Mesenchymal stem cell (in vitro differentiated cells and primary cell): ENCODE measurements at regions not wholly inside any gene's neighbourhood (a gene's known extent, or its start where the extent isn't known, plus 50 kb on each side); places are given as distances from the start of the nearest gene placed in this dataset.

ENCODE experiments used
- DNase-seq: peaks from one replicate; pipeline ENCODE4 v3.0.0-alpha.2; 2013
- H2AFZ ChIP-seq: one replicate; pipeline ENCODE4 v1.6.1; 2013; ENCODE audit warnings: low read depth, mild to moderate bottlenecking, control low read depth, inconsistent platforms, low read length, moderate library complexity
- H2AK5ac ChIP-seq: 2 replicates; pipeline ENCODE4 v1.6.1; 2013; ENCODE audit warnings: low read length, moderate library complexity, mild to moderate bottlenecking, inconsistent platforms; ENCODE audit not compliant: severe bottlenecking
- H2BK120ac ChIP-seq: one replicate; pipeline ENCODE4 v1.6.1; 2013; ENCODE audit warnings: low read depth, mild to moderate bottlenecking, inconsistent platforms, low read length, moderate library complexity
- H2BK12ac ChIP-seq, 2 experiments: one replicate each; pipeline ENCODE4 v1.6.1; 2013; ENCODE audit warnings: inconsistent platforms in 2 of 2, low read length in 2 of 2, mild to moderate bottlenecking in 2 of 2, moderate library complexity in 2 of 2, control low read depth in 1 of 2
- H2BK15ac ChIP-seq: one replicate; pipeline ENCODE4 v1.6.1; 2013; ENCODE audit warnings: mild to moderate bottlenecking, low read depth, inconsistent platforms; ENCODE audit not compliant: poor library complexity, severe bottlenecking
- H2BK5ac ChIP-seq: 2 replicates; pipeline ENCODE4 v1.6.1; 2013; ENCODE audit warnings: low read depth, mild to moderate bottlenecking, low read length, control low read depth, inconsistent platforms; ENCODE audit not compliant: poor library complexity, severe bottlenecking
- H3K14ac ChIP-seq, 2 experiments: one replicate each; pipeline ENCODE4 v1.6.1; 2013; ENCODE audit warnings: inconsistent platforms in 2 of 2, low read length in 2 of 2, control low read depth in 1 of 2, mild to moderate bottlenecking in 1 of 2, moderate library complexity in 1 of 2
- H3K18ac ChIP-seq, 2 experiments: one replicate each; pipeline ENCODE4 v1.6.1; 2013; ENCODE audit warnings: inconsistent platforms in 2 of 2, low read length in 2 of 2, control low read depth in 1 of 2, low read depth in 1 of 2, mild to moderate bottlenecking in 1 of 2
- H3K23ac ChIP-seq, 2 experiments: one replicate each; pipeline ENCODE4 v1.6.1; 2013; ENCODE audit warnings: inconsistent platforms in 2 of 2, low read length in 2 of 2, mild to moderate bottlenecking in 2 of 2, moderate library complexity in 2 of 2, control low read depth in 1 of 2
- H3K27ac ChIP-seq: 2 replicates; pipeline ENCODE4 v1.5.1; 2013; ENCODE audit warnings: mild to moderate bottlenecking, moderate library complexity, low read length, control low read depth, inconsistent platforms; ENCODE audit not compliant: poor library complexity, severe bottlenecking
- H3K27me3 ChIP-seq, 2 experiments: 2 replicates each; pipeline versions ENCODE4 v1.6.1 to v1.7.0; 2013; ENCODE audit warnings: low read length in 2 of 2, mild to moderate bottlenecking in 2 of 2, moderate library complexity in 2 of 2, control low read depth in 1 of 2, inconsistent platforms in 1 of 2; ENCODE audit not compliant: control insufficient read depth in 1 of 2, insufficient read depth in 1 of 2
- H3K36me3 ChIP-seq, 2 experiments: 2 replicates each; pipeline versions ENCODE4 v1.6.1 to v1.7.0; 2013; ENCODE audit warnings: low read length in 2 of 2, control low read depth in 1 of 2, inconsistent platforms in 1 of 2, low read depth in 1 of 2, mild to moderate bottlenecking in 1 of 2; ENCODE audit not compliant: insufficient read depth in 2 of 2, control insufficient read depth in 1 of 2
- H3K4ac ChIP-seq, 2 experiments: one replicate each; pipeline ENCODE4 v1.6.1; 2013; ENCODE audit warnings: inconsistent platforms in 2 of 2, low read length in 2 of 2, mild to moderate bottlenecking in 2 of 2, moderate library complexity in 2 of 2, control low read depth in 1 of 2, low read depth in 1 of 2
- H3K4me1 ChIP-seq: 2 replicates; pipeline ENCODE4 v1.6.1; 2013; ENCODE audit warnings: low read depth, low read length, control low read depth; ENCODE audit not compliant: control insufficient read depth, insufficient read depth
- H3K4me2 ChIP-seq: 2 replicates; pipeline ENCODE4 v1.6.1; 2013; ENCODE audit warnings: low read length, mild to moderate bottlenecking, inconsistent platforms; ENCODE audit not compliant: poor library complexity, severe bottlenecking
- H3K4me3 ChIP-seq, 2 experiments: 2 replicates each; pipeline versions ENCODE4 v1.5.1 to v1.7.0; 2013; ENCODE audit warnings: low read length in 2 of 2, mild to moderate bottlenecking in 2 of 2, control low read depth in 1 of 2, low read depth in 1 of 2; ENCODE audit not compliant: insufficient read depth in 1 of 2
- H3K79me1 ChIP-seq: replicated peaks from 2 replicates; pipeline ENCODE4 v1.6.1; 2013; ENCODE audit warnings: mild to moderate bottlenecking, control low read depth, low read length, inconsistent platforms; ENCODE audit not compliant: poor library complexity, severe bottlenecking
- H3K9ac ChIP-seq: 2 replicates; pipeline ENCODE4 v1.7.0; 2013; ENCODE audit warnings: mild to moderate bottlenecking, low read length, moderate library complexity
- H3K9me3 ChIP-seq: 2 replicates; pipeline ENCODE4 v1.7.0; 2013; ENCODE audit warnings: mild to moderate bottlenecking, low read length; ENCODE audit not compliant: control insufficient read depth
- H4K8ac ChIP-seq: one replicate; pipeline ENCODE4 v1.6.1; 2013; ENCODE audit warnings: inconsistent platforms, mild to moderate bottlenecking, low read length, moderate library complexity
- H4K91ac ChIP-seq: one replicate; pipeline ENCODE4 v1.6.1; 2013; ENCODE audit warnings: mild to moderate bottlenecking, low read length, inconsistent platforms
- WGBS: methylation state at CpG from one replicate; pipeline ENCODE4 v1.1.7; 2013; ENCODE audit warnings: mixed read lengths; 5-methylcytosine and 5-hydroxymethylcytosine counted together

DNA sequence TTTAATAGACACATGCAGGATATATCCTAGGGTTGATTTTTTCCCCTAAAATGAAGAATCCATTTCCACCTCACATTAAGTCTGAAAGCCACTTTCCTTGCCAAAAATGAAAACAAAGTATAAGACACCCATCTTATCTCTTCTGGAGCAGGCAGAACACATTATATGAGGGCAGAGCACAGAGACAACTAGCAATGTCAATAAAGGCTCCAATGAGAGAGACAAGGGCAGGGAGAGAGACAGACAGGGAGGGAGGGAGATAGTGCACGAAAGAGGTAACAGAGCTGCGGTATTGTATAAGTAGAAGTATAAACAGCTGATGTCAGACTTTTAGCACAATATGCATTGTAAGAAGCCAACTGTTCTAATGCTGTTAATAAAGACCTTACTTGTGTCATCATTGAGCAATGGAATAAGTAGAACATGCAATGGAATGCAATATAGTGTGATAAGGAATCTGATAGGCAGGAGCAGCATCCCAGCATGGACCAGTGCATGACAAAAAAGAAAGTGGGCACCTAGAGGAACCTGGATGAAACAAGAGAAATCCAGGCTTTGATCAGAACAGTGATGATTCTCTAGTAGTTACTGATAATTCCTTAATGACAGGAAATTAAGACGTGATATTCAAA, 150.6 kb upstream of the TCF4 start:
- Histone ChIP-seq H3K27me3 (no peaks in the 10 kb centered on the region), H2BK12ac (no peak overlapping the region), H3K79me1 (no peaks in the 10 kb centered on the region), H3K27ac (no peak overlapping the region), H3K36me3 (no peaks in the 10 kb centered on the region), H2AFZ (no peak overlapping the region), H3K4me1 (no peaks in the 10 kb centered on the region), H2BK120ac (no peak overlapping the region), H3K9ac (no peak overlapping the region), H3K14ac (no peak overlapping the region), H2BK5ac (no peak overlapping the region), H2BK15ac (no peak overlapping the region), H3K4me3 (no peak overlapping the region), H2AK5ac (no peak overlapping the region), H3K4ac (no peak overlapping the region), H3K23ac (no peak overlapping the region), H4K91ac (no peak overlapping the region), H3K9me3 (no peaks in the 10 kb centered on the region), H3K18ac (no peak overlapping the region), H4K8ac (no peak overlapping the region), H3K4me2 (no peak overlapping the region)
- DNase-seq = no peak
- 96% methylated on average over 3 of the region's 3 CpGs for WGBS

- Histone ChIP-seq H2BK15ac (no peak overlapping the region), H2AFZ (no peak overlapping the region), H3K4me2 (no peak overlapping the region), H3K9me3 (no peaks in the 10 kb centered on the region), H3K9ac (no peak overlapping the region), H3K36me3 (no peaks in the 10 kb centered on the region), H3K27ac (no peak overlapping the region), H3K4ac (no peak overlapping the region), H3K4me1 (no peaks in the 10 kb centered on the region), H2AK5ac (no peak overlapping the region), H3K23ac (no peak overlapping the region), H2BK5ac (no peak overlapping the region), H3K4me3 (no peak overlapping the region), H4K91ac (no peak overlapping the region), H2BK120ac (no peak overlapping the region), H3K79me1 (no peaks in the 10 kb centered on the region), H3K27me3 (no peaks in the 10 kb centered on the region), H4K8ac (no peak overlapping the region), H2BK12ac (no peak overlapping the region), H3K14ac (no peak overlapping the region), H3K18ac (no peak overlapping the region)
- DNase-seq = no peak
- no CpG with 5 or more reads among the region's 1 CpG for WGBS
Measured at GRCh38 chr18:55737781-55738468, 149.9 kb upstream of the TCF4 start.

DNA sequence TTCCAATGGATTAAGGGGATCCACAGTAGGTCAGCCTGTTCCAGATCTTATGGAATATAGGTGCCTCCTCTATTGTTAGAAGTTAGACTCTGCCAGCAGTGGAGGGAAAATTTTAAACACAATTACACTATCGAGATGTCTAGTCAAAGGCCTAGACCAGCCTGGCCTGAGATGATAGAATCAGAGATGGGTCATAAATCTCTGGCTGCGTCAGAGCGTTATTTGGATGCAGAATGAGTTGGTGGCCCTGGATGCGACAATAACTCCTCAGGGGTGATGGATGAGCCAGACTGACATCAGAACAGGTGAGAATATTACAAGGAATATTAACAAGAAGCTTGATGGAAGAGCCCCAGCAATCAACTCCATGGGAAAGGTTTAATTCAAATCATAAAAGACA, 149.3 kb upstream of the TCF4 start:
- Histone ChIP-seq H3K14ac (no peak overlapping the region), H3K36me3 (no peaks in the 10 kb centered on the region), H2BK12ac (no peak overlapping the region), H3K23ac (no peak overlapping the region), H2AFZ (no peak overlapping the region), H3K4me3 (no peak overlapping the region), H2AK5ac (no peak overlapping the region), H3K9ac (no peak overlapping the region), H3K18ac (no peak overlapping the region), H3K9me3 (no peaks in the 10 kb centered on the region), H4K8ac (no peak overlapping the region), H3K4me2 (no peak overlapping the region), H3K27ac (no peak overlapping the region), H2BK5ac (no peak overlapping the region), H2BK120ac (no peak overlapping the region), H4K91ac (no peak overlapping the region), H3K4me1 (no peaks in the 10 kb centered on the region), H2BK15ac (no peak overlapping the region), H3K27me3 (no peaks in the 10 kb centered on the region), H3K79me1 (no peaks in the 10 kb centered on the region), H3K4ac (no peak overlapping the region)
- no peak for DNase-seq
- 92% methylated on average over 4 of the region's 4 CpGs for WGBS

- H2AK5ac ChIP-seq = no peak overlapping the region
- no peaks in the 10 kb centered on the region for H3K79me1 ChIP-seq
- H3K4me1 ChIP-seq = no peaks in the 10 kb centered on the region
- H3K27me3 ChIP-seq = no peaks in the 10 kb centered on the region
- H4K91ac ChIP-seq = no peak overlapping the region
- H3K4me3 ChIP-seq = no peak overlapping the region
- H3K14ac ChIP-seq = no peak overlapping the region
- H2BK5ac ChIP-seq = no peak overlapping the region
- H3K27ac ChIP-seq = no peak overlapping the region
- no peak overlapping the region for H3K9ac ChIP-seq
- no peak overlapping the region for H4K8ac ChIP-seq
- no peak overlapping the region for H3K4ac ChIP-seq
- no peak overlapping the region for H2BK12ac ChIP-seq
- no peak for DNase-seq
- 64% methylated on average over 3 of the region's 3 CpGs for WGBS
- H3K18ac ChIP-seq = no peak overlapping the region
- no peak overlapping the region for H2BK120ac ChIP-seq
- no peak overlapping the region for H2AFZ ChIP-seq
- no peak overlapping the region for H3K23ac ChIP-seq
- no peaks in the 10 kb centered on the region for H3K36me3 ChIP-seq
- H2BK15ac ChIP-seq = no peak overlapping the region
- H3K9me3 ChIP-seq = no peaks in the 10 kb centered on the region
- H3K4me2 ChIP-seq = no peak overlapping the region
Measured at GRCh38 chr18:55735969-55736368, 148.0 kb upstream of the TCF4 start.
